GM12873 (cell line): ENCODE measurements at regions not wholly inside any gene's neighbourhood (a gene's known extent, or its start where the extent isn't known, plus 50 kb on each side); places are given as distances from the start of the nearest gene placed in this dataset.

Experiments
- CTCF ChIP-seq: IDR thresholded peaks from 2 replicates; pipeline ENCODE4 v1.5.1; 2012; ENCODE audit warnings: low read depth, mild to moderate bottlenecking, moderate library complexity, low read length, control low read depth; ENCODE audit not compliant: insufficient read depth; ENCODE audit errors: missing control alignments

- no peak for TF ChIP-seq CTCF
These were observed 690.7 kb upstream of the PCDH15 start for GRCh38 chr10:55491712-55492111.

- TF ChIP-seq CTCF = no peak
These were observed 684.8 kb upstream of the PCDH15 start for GRCh38 chr10:55485827-55486226.

- TF ChIP-seq CTCF = no peak
These were observed 675.1 kb upstream of the PCDH15 start for GRCh38 chr10:55476129-55476528.

GRCh38 chr10:55474258-55474657, 673.2 kb upstream of the PCDH15 start:
- no peak for TF ChIP-seq CTCF

- no peak for TF ChIP-seq CTCF
These were observed 669.8 kb upstream of the PCDH15 start for GRCh38 chr10:55470840-55471239.

GRCh38 chr10:55466806-55467504, 665.9 kb upstream of the PCDH15 start:
- TF ChIP-seq CTCF = no peak

- TF ChIP-seq CTCF = no peak
These were observed 663.1 kb upstream of the PCDH15 start for GRCh38 chr10:55464083-55464482.
